Loucy (cell line): ENCODE measurements at regions not wholly inside any gene's neighbourhood (a gene's known extent, or its start where the extent isn't known, plus 50 kb on each side); places are given as distances from the start of the nearest gene placed in this dataset.
"Not testable (repeated sequence)": the region's sequence is repeated elsewhere in the genome, so short reads cannot be mapped to it uniquely, and the experiment has no call there.

Experiments used
- CTCF ChIP-seq: fragments of 200-600 bp; sonication (generic); conservative IDR thresholded peaks from 2 replicates; pipeline ENCODE4 v1.5.1; 2014; ENCODE audit warnings: mild to moderate bottlenecking, antibody characterized with exemption, low read length
- EZH2phosphoT487 ChIP-seq: fragments of 200-600 bp; IDR thresholded peaks from 2 replicates; pipeline ENCODE4 v1.6.1; 2018; ENCODE audit warnings: antibody characterized with exemption, mild to moderate bottlenecking, moderate library complexity, borderline replicate concordance

- TF ChIP-seq CTCF, EZH2phosphoT487: not testable (repeated sequence)
These were observed 353.2 kb upstream of the EDA2R start for GRCh38 chrX:66992077-66992476.
